Activated T-helper 9 cell treated with anti-CD3 and anti-CD28 coated beads, Interleukin-2, amount 50 U/mL, for 16 hours (primary cell): ENCODE measurements at regions not wholly inside any gene's neighbourhood (a gene's known extent, or its start where the extent isn't known, plus 50 kb on each side); places are given as distances from the start of the nearest gene placed in this dataset.

Experiments used
- DNase-seq: peaks from one replicate; pipeline ENCODE4 v3.0.0-alpha.2; 2020; ENCODE audit warnings: low read depth

- no peak for DNase-seq
Observed at GRCh38 chr2:126748188-126748760, 92.3 kb downstream of the GYPC start.

GRCh38 chr2:126748929-126749518, 93.1 kb downstream of the GYPC start:
- no peak for DNase-seq

DNA sequence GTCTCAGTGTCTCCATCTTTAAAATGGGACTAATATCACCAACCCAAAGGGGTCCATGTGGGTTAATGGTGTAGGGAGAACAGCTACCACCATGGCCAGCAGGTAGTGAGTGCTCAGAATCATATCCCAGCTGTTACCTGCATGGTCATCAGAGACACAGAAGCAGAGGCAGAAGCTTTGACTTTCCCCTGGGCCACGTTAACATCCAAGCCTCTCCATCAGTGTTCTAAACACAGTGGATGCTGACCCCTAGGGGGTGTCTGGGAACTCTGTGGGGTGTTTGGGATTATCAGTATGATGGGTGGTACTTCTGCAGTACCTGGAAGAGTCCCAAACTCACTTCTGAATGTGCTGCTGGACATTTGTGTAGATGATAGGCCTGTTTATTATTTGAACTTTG, 93.6 kb downstream of the GYPC start:
- no peak for DNase-seq

GRCh38 chr2:126750506-126750905, 94.5 kb downstream of the GYPC start:
- DNase-seq: no peak

GRCh38 chr2:126751477-126751876, 95.5 kb downstream of the GYPC start:
- no peak for DNase-seq

- no peak for DNase-seq
Observed at GRCh38 chr2:126752876-126753275, 96.9 kb downstream of the GYPC start.

- no peak for DNase-seq
Observed at GRCh38 chr2:126753501-126754212, 97.7 kb downstream of the GYPC start.

DNA sequence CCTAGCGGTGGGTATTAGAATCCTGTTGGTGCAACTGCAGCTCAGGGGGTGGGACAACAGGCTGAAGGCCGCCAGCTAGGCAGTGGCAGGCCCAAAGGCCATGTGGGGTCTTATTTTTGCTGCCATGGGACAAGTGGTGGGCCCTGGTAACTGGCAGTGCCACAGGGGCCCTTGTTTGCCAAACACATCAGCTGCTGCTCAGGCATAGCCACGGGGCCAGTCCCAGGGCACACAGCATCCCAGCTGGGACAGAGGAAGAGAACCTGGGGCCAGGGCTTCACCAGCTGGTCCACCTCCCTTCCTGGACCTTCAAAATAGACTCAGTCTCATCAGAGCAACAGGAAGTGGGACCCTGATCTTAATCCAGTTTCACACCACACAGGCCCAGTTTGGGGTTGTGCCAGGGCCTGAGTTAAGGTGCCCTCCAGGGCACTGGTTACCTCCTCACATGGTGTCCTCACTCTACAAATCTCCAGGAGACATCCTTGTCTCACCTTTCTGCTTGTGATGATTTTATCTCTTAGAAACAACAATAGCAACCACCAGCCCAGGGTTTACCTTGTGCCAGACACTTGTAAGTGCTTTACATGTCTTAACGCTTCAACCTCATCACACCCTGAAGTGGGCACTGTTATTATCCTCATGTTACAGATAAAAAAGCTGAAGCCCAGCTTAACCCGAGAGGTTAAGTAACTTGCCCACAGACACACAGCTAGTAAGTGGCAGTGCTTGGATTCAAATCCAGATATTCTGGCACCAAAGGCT, 98.5 kb downstream of the GYPC start:
- DNase-seq: no peak

- no peak for DNase-seq
Observed at GRCh38 chr2:126756125-126756524, 100.2 kb downstream of the GYPC start.

GRCh38 chr2:126761256-126761980, 105.5 kb downstream of the GYPC start:
- DNase-seq: no peak

DNA sequence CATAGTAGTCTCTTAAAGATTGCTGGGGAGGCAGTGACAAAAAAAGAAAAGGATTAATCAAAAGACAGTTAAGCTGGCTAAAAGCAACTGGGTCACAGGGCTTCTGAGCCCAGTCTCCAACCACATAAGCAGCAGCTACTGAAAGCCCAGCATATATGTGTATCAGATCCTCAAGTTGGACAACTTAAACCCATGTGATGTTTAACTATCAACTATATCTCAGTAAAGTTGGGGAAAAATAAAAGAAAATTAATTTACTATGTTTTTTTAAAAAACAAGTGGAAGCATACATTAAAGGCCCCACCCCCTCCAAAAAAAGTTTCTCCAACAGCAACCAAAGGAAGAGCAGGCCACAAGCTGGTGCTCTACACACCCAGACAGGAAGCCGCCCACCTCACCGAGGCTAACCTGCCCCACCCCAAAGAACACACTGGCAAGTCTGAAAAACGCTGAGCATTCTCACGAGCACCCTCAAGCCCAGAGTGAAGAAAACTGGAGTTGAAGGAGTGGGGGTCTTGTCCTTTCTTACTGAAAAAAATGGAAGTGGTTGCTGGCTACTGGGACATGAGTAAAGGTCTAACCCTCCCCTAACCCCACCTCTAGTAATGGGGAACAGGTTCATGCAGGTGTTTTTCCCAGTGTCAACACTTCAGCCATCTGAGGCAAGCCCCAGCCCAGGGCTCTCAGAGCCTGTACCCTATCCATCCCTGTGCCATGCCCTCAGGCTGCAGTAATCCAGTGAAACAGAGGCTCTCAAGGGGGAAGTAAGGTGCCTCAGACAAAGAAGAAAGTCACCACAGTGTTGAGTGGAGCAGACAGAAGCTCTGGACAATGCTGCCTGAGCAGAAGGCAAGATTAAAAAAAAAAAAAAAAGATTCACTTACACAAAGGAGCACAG, 106.3 kb downstream of the GYPC start:
- no peak for DNase-seq

DNA sequence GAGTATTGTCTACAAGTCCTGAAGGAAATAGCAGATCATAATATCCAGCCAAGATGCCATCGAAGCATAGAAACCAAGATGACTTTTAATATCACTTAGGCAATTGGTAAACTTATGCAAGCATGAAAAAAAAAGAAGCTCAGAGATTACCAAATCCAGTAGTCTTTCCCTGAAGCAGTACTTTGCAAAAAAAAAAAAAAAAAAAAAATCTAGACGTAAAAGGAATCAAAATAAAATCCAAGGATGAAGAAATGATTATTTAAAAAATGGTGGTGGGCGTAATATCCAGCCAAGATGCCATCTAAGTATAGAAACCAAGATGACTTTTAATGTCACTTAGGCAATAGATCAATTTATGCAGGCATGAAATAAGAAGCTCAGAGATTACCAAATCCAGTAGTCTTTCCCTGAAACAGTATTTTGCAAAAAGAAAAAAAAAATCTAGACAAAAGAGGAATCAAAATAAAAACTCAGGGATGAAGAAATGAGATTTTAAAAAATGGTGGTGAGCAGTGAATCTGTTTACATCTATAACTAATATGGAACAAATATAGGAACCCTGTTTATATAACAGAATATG, 108.8 kb downstream of the GYPC start:
- DNase-seq: no peak

DNA sequence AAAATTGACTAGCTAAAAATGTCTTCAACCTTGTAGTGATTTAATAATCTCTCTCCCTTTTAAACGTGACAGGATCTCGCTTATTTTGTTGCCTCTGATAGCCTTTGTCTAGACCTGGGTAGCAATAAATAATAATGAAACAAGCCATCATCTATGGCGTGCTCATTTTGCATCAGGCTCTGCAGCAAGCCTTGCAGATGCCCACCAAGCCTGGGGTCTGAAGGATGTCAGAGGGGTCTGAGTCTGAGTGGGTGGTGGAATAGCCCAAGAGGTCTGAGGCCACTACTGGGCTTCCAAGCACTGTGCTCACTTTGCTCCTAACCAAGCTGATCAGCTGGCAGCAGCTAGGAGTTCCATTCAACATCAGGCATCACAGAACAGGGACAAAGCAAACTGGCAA, 109.4 kb downstream of the GYPC start:
- DNase-seq: no peak

- no peak for DNase-seq
Observed at GRCh38 chr2:126766295-126766968, 110.5 kb downstream of the GYPC start.

- no peak for DNase-seq
Observed at GRCh38 chr2:126766969-126767296, 111.0 kb downstream of the GYPC start.

DNA sequence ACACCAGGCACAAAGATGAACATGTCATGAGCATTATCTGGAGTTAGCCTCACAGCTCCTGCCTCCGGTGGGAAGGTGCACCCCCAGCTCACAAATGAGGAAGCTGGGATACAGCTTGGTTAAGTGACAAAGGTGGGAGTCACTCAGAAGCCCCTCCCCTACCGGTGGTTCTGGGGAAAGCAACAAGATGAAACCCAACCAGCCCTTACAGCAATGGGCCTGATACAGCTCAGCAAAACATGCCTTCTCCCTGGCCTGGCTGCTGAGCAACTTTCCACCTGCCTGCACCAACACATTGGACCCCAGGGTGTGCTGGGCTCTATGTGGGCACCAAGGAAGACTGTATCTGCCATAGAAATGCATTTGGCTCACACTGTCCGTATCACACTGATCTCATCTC, 113.2 kb downstream of the GYPC start:
- no peak for DNase-seq

DNA sequence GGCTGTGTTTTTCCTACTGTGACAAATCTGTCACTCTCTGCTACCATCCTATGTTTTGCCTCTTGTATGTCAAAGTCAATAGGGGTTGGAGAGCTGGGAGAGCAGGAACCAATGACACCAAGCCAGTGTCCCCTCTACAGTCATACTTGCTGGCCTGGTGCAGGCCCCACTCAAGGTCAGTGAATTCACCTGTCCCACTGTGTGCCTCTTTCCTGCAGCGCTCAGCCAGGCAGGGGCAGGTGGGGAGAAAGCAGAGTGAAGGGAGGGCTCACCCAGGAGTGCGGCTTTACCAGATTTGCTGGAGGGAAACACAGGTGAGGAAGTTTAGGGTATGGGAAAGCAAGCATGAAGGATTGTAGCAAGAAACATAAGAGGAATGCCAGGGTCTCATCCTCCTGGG, 114.5 kb downstream of the GYPC start:
- no peak for DNase-seq

GRCh38 chr2:126771094-126771493, 115.1 kb downstream of the GYPC start:
- DNase-seq: no peak

DNA sequence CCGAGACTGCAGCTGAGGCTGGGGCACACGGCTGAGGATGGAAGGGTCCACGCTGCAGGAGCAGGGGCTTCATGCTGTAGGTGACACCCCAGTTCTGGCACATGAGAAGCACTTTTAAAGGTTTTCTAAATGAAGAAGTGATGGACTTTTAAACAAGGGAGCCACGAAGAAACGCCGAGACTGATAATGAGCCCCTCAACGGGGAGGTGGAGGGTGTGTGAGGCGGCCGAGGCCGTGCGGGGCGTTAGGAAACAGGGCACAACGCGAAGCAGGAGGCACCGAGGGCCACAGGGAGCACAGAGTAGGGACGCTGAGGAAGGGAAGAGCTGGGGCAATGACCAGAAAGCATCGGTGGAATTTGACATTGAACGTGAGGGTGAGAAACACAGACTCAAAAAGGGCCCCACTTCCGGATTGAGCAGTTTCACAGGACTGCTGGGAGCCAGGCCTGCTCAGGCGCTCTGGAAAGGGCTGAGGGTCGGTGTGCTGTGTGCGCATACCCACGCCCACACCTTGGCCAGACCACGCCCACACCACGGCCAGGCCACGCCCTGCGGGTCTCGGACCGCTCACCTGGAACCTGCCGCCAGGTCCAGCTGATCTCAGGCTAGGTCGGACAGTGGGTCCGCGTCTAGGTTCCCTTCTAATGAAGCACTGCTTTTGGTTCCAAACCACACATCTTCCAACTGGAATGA, 115.7 kb downstream of the GYPC start:
- no peak for DNase-seq

DNA sequence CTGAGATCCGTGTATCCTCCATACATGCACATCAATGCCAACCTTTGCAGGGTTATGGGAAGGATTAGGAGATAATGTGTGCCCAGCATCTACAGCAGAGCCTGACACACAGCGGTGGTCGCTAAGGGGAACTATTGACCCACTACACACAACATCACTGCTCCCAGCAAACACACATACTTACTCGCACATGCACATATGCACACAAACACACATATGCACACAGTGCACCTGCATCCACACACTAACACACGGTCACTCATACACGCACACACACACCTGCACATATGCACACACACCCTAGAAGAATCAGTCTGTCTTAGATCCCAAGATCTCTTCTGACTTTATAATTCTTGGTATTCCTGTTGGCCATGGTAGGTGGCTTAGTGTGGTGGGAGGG, 118.3 kb downstream of the GYPC start:
- DNase-seq: no peak
